ENCODE measurements at regions not wholly inside any gene's neighbourhood (a gene's known extent, or its start where the extent isn't known, plus 50 kb on each side); places are given as distances from the start of the nearest gene placed in this dataset.
A peak's percentile ranks its signal among the peaks of the same experiment; 100 is the strongest.

DNA sequence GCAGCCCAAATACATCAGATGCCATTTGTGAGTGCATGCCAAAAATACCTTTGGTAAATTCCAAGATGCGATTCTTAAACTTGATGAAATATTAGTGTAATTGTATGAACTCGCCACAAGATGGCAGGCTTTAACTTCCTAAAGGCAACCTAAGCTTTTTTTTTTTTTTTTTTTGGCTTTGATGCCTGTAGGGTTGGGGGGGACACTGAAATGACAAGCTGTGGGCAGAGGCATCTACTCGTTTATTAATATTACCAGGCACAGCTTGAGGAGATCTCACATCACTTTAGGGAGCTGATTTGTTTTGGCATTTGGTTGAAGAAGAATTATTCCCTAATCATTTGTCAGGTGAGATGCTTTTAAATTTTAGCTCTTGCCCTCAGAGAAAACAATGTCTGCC lies 126.7 kb upstream of the CCDC196 start:
- no peak overlapping the region for H3K27ac ChIP-seq (ENCODE audit: low read length)
- H3K36me3 ChIP-seq (replicated peaks; ENCODE audit: insufficient read depth, low read length): no peaks in the 10 kb centered on the region
- TF ChIP-seq EZH2phosphoT487 (IDR thresholded peaks at IDR 0.05; ENCODE audit: low read length) (no peak), CTCF (IDR thresholded peaks at IDR 0.05; ENCODE audit: low read length) (peak; percentile 43), EZH2 (optimal IDR thresholded peaks at IDR 0.05; ENCODE audit: low read depth, low read length) (no peak)
- no peaks in the 10 kb centered on the region for H3K4me1 ChIP-seq (ENCODE audit: low read length)
- H3K9me2 ChIP-seq (replicated peaks; ENCODE audit: insufficient read depth, low read length): no peaks in the 10 kb centered on the region
- H3K4me2 ChIP-seq (ENCODE audit: low read depth, low read length): no peak overlapping the region
- H2AFZ ChIP-seq (ENCODE audit: low read length): no peak overlapping the region
- no peak overlapping the region for H3K9ac ChIP-seq (ENCODE audit: low read length)
- no peaks in the 10 kb centered on the region for H3K79me2 ChIP-seq (ENCODE audit: low read length)
- H3K27me3 ChIP-seq (replicated peaks; ENCODE audit: insufficient read depth, low read length): no peaks in the 10 kb centered on the region
- no peaks in the 10 kb centered on the region for H3F3A ChIP-seq (ENCODE audit: insufficient read depth, low read length)
- H3K9me3 ChIP-seq (replicated peaks; ENCODE audit: insufficient read depth, low read length): no peaks in the 10 kb centered on the region
- DNase-seq: peak; percentile 44
- H4K20me1 ChIP-seq (ENCODE audit: insufficient read depth, low read length): no peaks in the 10 kb centered on the region
- H3K4me3 ChIP-seq (ENCODE audit: low read length): no peak overlapping the region

GRCh38 chr14:66360366-66360926 lies 125.7 kb upstream of the CCDC196 start:
- Histone ChIP-seq H3K4me2 (ENCODE audit: low read depth, low read length) (no peak overlapping the region), H3K27me3 (replicated peaks; ENCODE audit: insufficient read depth, low read length) (no peaks in the 10 kb centered on the region), H3K9me3 (replicated peaks; ENCODE audit: insufficient read depth, low read length) (no peaks in the 10 kb centered on the region), H3K79me2 (ENCODE audit: low read length) (no peaks in the 10 kb centered on the region), H3K27ac (ENCODE audit: low read length) (no peak overlapping the region), H2AFZ (ENCODE audit: low read length) (no peak overlapping the region), H3K4me3 (ENCODE audit: low read length) (no peak overlapping the region), H3K4me1 (ENCODE audit: low read length) (no peaks in the 10 kb centered on the region), H3K9ac (ENCODE audit: low read length) (no peak overlapping the region), H3K36me3 (replicated peaks; ENCODE audit: insufficient read depth, low read length) (no peaks in the 10 kb centered on the region), H4K20me1 (ENCODE audit: insufficient read depth, low read length) (no peaks in the 10 kb centered on the region), H3F3A (ENCODE audit: insufficient read depth, low read length) (no peaks in the 10 kb centered on the region), H3K9me2 (replicated peaks; ENCODE audit: insufficient read depth, low read length) (no peaks in the 10 kb centered on the region)
- DNase-seq: no peak
- no peak for TF ChIP-seq EZH2 (optimal IDR thresholded peaks at IDR 0.05; ENCODE audit: low read depth, low read length)

DNA sequence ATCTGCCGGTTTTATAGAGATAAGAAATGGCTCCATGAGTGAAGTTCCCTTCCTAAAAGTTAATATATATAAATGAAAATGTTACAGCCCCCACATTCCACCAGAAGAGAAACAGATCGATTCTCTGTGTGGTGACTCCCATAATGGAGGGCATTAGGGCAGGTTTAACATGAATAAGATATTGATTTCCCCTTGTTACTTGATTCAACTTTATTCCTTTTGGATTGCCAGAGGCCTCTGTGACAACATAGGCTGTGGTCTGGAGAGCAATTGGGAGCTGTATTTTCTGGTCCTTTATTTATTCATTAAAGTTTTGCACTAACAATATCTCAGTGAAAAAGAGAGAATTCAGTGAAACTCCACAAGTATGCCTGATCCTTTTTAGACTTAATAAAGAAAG lies 125.2 kb upstream of the CCDC196 start:
- no peak overlapping the region for H3K9ac ChIP-seq (ENCODE audit: low read length)
- H3K9me2 ChIP-seq (replicated peaks; ENCODE audit: insufficient read depth, low read length): no peaks in the 10 kb centered on the region
- no peak overlapping the region for H2AFZ ChIP-seq (ENCODE audit: low read length)
- no peaks in the 10 kb centered on the region for H3F3A ChIP-seq (ENCODE audit: insufficient read depth, low read length)
- no peaks in the 10 kb centered on the region for H3K27me3 ChIP-seq (replicated peaks; ENCODE audit: insufficient read depth, low read length)
- no peak overlapping the region for H3K4me3 ChIP-seq (ENCODE audit: low read length)
- no peak overlapping the region for H3K4me2 ChIP-seq (ENCODE audit: low read depth, low read length)
- no peak for DNase-seq
- no peaks in the 10 kb centered on the region for H4K20me1 ChIP-seq (ENCODE audit: insufficient read depth, low read length)
- no peaks in the 10 kb centered on the region for H3K9me3 ChIP-seq (replicated peaks; ENCODE audit: insufficient read depth, low read length)
- TF ChIP-seq EZH2 (optimal IDR thresholded peaks at IDR 0.05; ENCODE audit: low read depth, low read length) (no peak), EZH2phosphoT487 (IDR thresholded peaks at IDR 0.05; ENCODE audit: low read length) (no peak), CTCF (IDR thresholded peaks at IDR 0.05; ENCODE audit: low read length) (no peak)
- no peak overlapping the region for H3K27ac ChIP-seq (ENCODE audit: low read length)
- H3K36me3 ChIP-seq (replicated peaks; ENCODE audit: insufficient read depth, low read length): no peaks in the 10 kb centered on the region
- no peaks in the 10 kb centered on the region for H3K79me2 ChIP-seq (ENCODE audit: low read length)
- H3K4me1 ChIP-seq (ENCODE audit: low read length): no peaks in the 10 kb centered on the region

DNA sequence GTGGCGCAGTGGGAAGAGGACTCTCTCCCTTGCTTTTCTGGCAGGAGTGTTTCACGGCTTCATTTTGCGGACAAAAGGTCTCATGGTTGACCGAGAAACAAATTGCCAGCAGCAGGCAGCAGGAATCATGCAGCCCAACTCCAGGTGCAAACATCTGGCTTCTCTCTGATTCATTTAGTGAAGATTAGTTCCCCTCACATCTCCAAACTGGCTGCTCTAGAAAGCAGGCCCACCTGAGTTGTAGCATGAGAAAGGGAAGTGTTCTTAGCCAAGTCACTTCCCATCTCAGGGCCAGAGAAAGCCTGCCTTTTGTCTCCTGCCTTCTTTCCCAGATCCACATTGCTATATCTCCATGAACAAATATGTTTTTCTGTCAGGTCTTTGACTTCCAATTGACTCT lies 120.8 kb upstream of the CCDC196 start:
- Histone ChIP-seq H3F3A (ENCODE audit: insufficient read depth, low read length) (no peaks in the 10 kb centered on the region), H3K9me2 (replicated peaks; ENCODE audit: insufficient read depth, low read length) (no peaks in the 10 kb centered on the region), H3K4me3 (ENCODE audit: low read length) (no peak overlapping the region), H3K4me1 (ENCODE audit: low read length) (no peaks in the 10 kb centered on the region), H4K20me1 (ENCODE audit: insufficient read depth, low read length) (no peaks in the 10 kb centered on the region), H3K36me3 (replicated peaks; ENCODE audit: insufficient read depth, low read length) (no peaks in the 10 kb centered on the region), H3K9me3 (replicated peaks; ENCODE audit: insufficient read depth, low read length) (no peaks in the 10 kb centered on the region), H3K27ac (ENCODE audit: low read length) (no peak overlapping the region), H3K4me2 (ENCODE audit: low read depth, low read length) (no peak overlapping the region), H2AFZ (ENCODE audit: low read length) (no peak overlapping the region), H3K79me2 (ENCODE audit: low read length) (no peaks in the 10 kb centered on the region), H3K27me3 (replicated peaks; ENCODE audit: insufficient read depth, low read length) (no peaks in the 10 kb centered on the region), H3K9ac (ENCODE audit: low read length) (no peak overlapping the region)
- DNase-seq: no peak
- no peak for TF ChIP-seq CTCF (IDR thresholded peaks at IDR 0.05; ENCODE audit: low read length)
- TF ChIP-seq EZH2phosphoT487 (IDR thresholded peaks at IDR 0.05; ENCODE audit: low read length): no peak
